Small intestine (tissue), 7 donors: ENCODE measurements at regions not wholly inside any gene's neighbourhood (a gene's known extent, or its start where the extent isn't known, plus 50 kb on each side); places are given as distances from the start of the nearest gene placed in this dataset.

ENCODE experiments used
- DNase-seq, 2 donors: peaks; one replicate each; pipeline versions ENCODE4 v3.0.0 to v3.0.0-alpha.2; 2013
- FAIRE-seq: peaks from 2 replicates; lab custom pipeline; 2012; peaks lifted over from hg19 to GRCh38; lab: Jason Lieb, UNC
- H3K27ac ChIP-seq, 3 donors: one replicate each; pipeline ENCODE4 v1.5.1; 2013; ENCODE audit warnings: low read length in 2 of 3, mild to moderate bottlenecking in 2 of 3, control low read depth in 1 of 3, inconsistent platforms in 1 of 3, low read depth in 1 of 3, moderate library complexity in 1 of 3
- H3K27me3 ChIP-seq, 3 donors: one replicate each; pipeline ENCODE4 v1.6.1; 2013; ENCODE audit warnings: low read length in 3 of 3, inconsistent platforms in 1 of 3; ENCODE audit not compliant: control insufficient read depth in 3 of 3, insufficient read depth in 3 of 3
- H3K36me3 ChIP-seq, 3 donors: one replicate each; pipeline ENCODE4 v1.6.1; 2013; ENCODE audit warnings: low read length in 3 of 3, inconsistent platforms in 1 of 3, low read depth in 1 of 3, mild to moderate bottlenecking in 1 of 3, moderate library complexity in 1 of 3; ENCODE audit not compliant: control insufficient read depth in 3 of 3, insufficient read depth in 2 of 3
- H3K4me1 ChIP-seq, 3 donors: one replicate each; pipeline ENCODE4 v1.6.1; 2013; ENCODE audit warnings: low read length in 2 of 3, inconsistent platforms in 1 of 3, low read depth in 1 of 3, mild to moderate bottlenecking in 1 of 3, moderate library complexity in 1 of 3; ENCODE audit not compliant: control insufficient read depth in 3 of 3, insufficient read depth in 2 of 3
- H3K4me3 ChIP-seq, 3 donors: one replicate each; pipeline ENCODE4 v1.5.1; 2013; ENCODE audit warnings: low read length in 3 of 3, control low read depth in 1 of 3, inconsistent platforms in 1 of 3, low read depth in 1 of 3, mild to moderate bottlenecking in 1 of 3, moderate library complexity in 1 of 3
- H3K9me3 ChIP-seq, 2 donors: one replicate each; pipeline ENCODE4 v1.6.1; 2013; ENCODE audit warnings: low read depth in 1 of 2, low read length in 1 of 2; ENCODE audit not compliant: control insufficient read depth in 2 of 2, insufficient read depth in 1 of 2
- WGBS, 3 donors: extraction: QIAGEN DNeasy Blood & Tissue Kit; methylation state at CpG; one replicate each; pipeline ENCODE4 v1.1.7; 2013; 5-methylcytosine and 5-hydroxymethylcytosine counted together
- donor health status: healthy with polysubstance abuse.
- donor health status: control.
- donor health status: control.
- donor health status: Bipolar disorder and iron deficiency.
- donor health status: healthy.

DNA sequence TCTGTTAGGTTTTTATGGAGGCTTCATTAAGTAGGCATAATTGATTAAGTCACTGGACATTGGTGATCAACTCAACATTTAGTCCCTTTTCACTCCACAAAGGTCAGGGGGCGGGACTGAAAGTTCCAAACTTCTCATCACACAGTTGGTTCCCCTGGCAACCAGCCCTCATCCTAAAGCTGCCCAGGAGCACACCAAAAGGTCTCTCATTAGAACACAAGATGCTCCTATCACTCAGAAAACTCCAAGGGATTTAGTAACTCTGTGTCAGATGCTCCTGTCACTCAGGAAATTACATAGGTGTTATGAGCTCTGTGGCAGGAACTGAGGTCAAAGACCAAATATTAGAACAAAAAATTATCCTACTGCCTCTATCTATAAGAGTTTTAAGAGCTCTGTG, 321.5 kb downstream of the OTOL1 start:
- H3K27me3 ChIP-seq = no peaks in the 10 kb centered on the region
- no peak overlapping the region for H3K4me3 ChIP-seq
- no peak overlapping the region for H3K27ac ChIP-seq
- H3K4me1 ChIP-seq = no peaks in the 10 kb centered on the region
- H3K9me3 ChIP-seq = no peaks in the 10 kb centered on the region
- H3K36me3 ChIP-seq = no peaks in the 10 kb centered on the region
- DNase-seq (no peak), FAIRE-seq (no peak)
- 53 to 90% (median 81%) methylated on average over 1 of the region's 1 CpG for WGBS, 3 donors

DNA sequence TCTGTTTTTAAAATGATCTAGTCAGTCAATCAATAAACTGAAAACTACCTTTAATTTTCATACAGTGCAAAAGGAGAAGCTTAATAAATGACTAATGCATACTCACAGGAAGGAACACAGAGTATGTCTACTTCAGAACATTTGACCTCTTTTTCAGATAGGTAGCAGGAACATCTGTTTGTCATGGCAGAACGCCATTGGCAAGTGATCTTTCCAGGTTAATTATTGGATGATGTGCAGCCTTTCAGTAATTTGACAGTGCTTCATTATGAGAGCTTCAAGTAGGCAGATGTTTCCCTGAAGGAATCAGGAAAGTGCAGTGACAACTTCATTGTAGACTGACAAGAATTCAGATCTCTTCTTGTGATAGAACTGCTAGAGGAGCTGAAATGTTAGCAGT, 325.0 kb downstream of the OTOL1 start:
- 28 to 33% (median 29%) methylated on average over 1 of the region's 1 CpG for WGBS, 3 donors
- H3K27me3 ChIP-seq = no peaks in the 10 kb centered on the region
- FAIRE-seq = no peak
- no peak overlapping the region for H3K27ac ChIP-seq
- no peaks in the 10 kb centered on the region for H3K4me1 ChIP-seq
- H3K9me3 ChIP-seq = no peaks in the 10 kb centered on the region
- no peak overlapping the region for H3K4me3 ChIP-seq
- no peak for DNase-seq
- H3K36me3 ChIP-seq = no peaks in the 10 kb centered on the region

DNA sequence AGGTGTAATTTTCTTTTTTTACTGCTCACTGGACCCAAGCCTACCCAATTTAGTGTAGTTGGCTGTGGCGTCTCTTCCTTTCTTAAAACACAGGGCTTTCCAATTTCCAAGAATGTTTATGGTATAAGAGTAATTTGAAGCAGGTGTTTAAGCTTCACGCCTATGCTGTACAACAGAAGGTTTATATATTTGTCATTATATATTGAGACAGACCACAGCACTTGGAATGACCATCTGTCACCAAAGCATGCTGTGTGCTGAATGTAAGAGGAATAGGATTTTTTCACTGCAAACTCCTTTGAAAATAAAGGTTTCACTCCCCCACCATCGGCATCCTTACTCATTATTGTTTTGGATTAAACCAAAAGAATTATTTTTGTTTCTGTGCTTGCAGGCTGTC, 325.7 kb downstream of the OTOL1 start:
- Histone ChIP-seq H3K4me3 (no peak overlapping the region), H3K27me3 (no peaks in the 10 kb centered on the region), H3K4me1 (no peaks in the 10 kb centered on the region), H3K27ac (no peak overlapping the region), H3K36me3 (no peaks in the 10 kb centered on the region), H3K9me3 (no peaks in the 10 kb centered on the region)
- FAIRE-seq (no peak), DNase-seq (no peak)
- WGBS, 3 donors = 61 to 69% (median 67%) methylated on average over 3 of the region's 3 CpGs

DNA sequence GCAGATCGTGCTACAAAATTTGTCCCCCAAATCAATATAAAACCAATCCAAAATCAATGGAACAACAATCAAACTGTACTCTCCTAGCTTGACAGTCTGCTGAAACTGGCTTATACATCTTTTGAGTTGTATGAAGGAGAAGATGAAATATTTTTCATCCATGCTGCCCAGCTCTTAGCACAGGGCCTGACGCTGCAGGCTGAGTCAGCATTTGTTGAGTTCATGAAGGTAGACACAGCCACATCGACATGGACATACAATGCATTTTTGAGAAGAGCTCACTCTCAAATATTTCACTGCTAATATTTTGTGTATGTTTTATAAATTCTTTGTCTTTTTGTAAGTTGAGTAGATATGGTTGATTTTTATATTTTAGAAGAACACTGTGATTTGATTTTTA, 327.3 kb downstream of the OTOL1 start:
- no peaks in the 10 kb centered on the region for H3K4me1 ChIP-seq
- WGBS, 3 donors = 82 to 89% (median 87%) methylated on average over 3 of the region's 3 CpGs
- DNase-seq (no peak), FAIRE-seq (no peak)
- H3K27me3 ChIP-seq = no peaks in the 10 kb centered on the region
- H3K9me3 ChIP-seq = no peaks in the 10 kb centered on the region
- H3K36me3 ChIP-seq = no peaks in the 10 kb centered on the region
- no peak overlapping the region for H3K27ac ChIP-seq
- no peak overlapping the region for H3K4me3 ChIP-seq

- 83 to 87% (median 86%) methylated on average over 3 of the region's 3 CpGs for WGBS, 3 donors
- Histone ChIP-seq H3K9me3 (no peaks in the 10 kb centered on the region), H3K36me3 (no peaks in the 10 kb centered on the region), H3K27me3 (no peaks in the 10 kb centered on the region), H3K27ac (no peak overlapping the region), H3K4me3 (no peak overlapping the region), H3K4me1 (no peaks in the 10 kb centered on the region)
- DNase-seq (no peak), FAIRE-seq (no peak)
Measured at GRCh38 chr3:161838021-161838420, 341.4 kb downstream of the OTOL1 start.

GRCh38 chr3:161848376-161848775, 351.8 kb downstream of the OTOL1 start:
- WGBS, 3 donors = 62 to 81% (median 71%) methylated on average over 1 of the region's 1 CpG
- no peaks in the 10 kb centered on the region for H3K9me3 ChIP-seq

GRCh38 chr3:161851941-161852566, 355.4 kb downstream of the OTOL1 start:
- no peaks in the 10 kb centered on the region for H3K4me1 ChIP-seq
- H3K9me3 ChIP-seq = no peaks in the 10 kb centered on the region
- H3K4me3 ChIP-seq = no peak overlapping the region
- 36 to 51% (median 37%) methylated on average over 8 of the region's 8 CpGs for WGBS, 3 donors
- no peak overlapping the region for H3K27ac ChIP-seq
- DNase-seq (peak; percentile 29 to 40), FAIRE-seq (no peak)
- no peaks in the 10 kb centered on the region for H3K36me3 ChIP-seq
- no peaks in the 10 kb centered on the region for H3K27me3 ChIP-seq

More at GRCh38 chr3:161848376-161848775, 351.8 kb downstream of the OTOL1 start:
- Histone ChIP-seq H3K27ac (no peak overlapping the region), H3K27me3 (no peaks in the 10 kb centered on the region), H3K36me3 (no peaks in the 10 kb centered on the region), H3K4me3 (no peak overlapping the region), H3K4me1 (no peaks in the 10 kb centered on the region)
- no peak for DNase-seq
- FAIRE-seq = no peak

DNA sequence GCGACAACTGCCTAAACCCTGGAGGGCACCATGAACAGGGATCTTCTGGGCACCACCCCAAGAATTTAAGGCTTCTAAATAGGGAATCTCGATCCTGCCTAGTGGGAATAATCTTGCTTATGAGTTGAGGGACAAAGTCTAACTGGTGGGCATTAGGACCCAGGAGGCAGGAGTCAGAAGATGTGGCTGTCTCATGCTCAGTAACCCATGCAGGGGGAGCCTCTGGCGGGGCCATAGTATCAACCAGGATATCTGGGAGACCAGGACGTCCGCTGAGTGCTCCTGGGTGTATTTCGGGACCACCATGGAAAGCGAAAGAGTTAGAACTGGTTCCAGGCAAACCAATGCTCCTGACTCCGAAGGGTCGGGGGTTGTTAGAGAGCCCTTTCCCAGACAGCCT, 356.1 kb downstream of the OTOL1 start:
- FAIRE-seq (no peak), DNase-seq (peak in 1 of 2 donors; percentile 11)
- no peak overlapping the region for H3K27ac ChIP-seq
- no peaks in the 10 kb centered on the region for H3K9me3 ChIP-seq
- H3K4me1 ChIP-seq = no peaks in the 10 kb centered on the region
- no peak overlapping the region for H3K4me3 ChIP-seq
- H3K36me3 ChIP-seq = no peaks in the 10 kb centered on the region
- no peaks in the 10 kb centered on the region for H3K27me3 ChIP-seq
- 74 to 82% (median 80%) methylated on average over 9 of the region's 9 CpGs for WGBS, 3 donors

- Histone ChIP-seq H3K4me3 (no peak overlapping the region), H3K9me3 (no peaks in the 10 kb centered on the region), H3K4me1 (no peaks in the 10 kb centered on the region), H3K27me3 (no peaks in the 10 kb centered on the region), H3K27ac (no peak overlapping the region), H3K36me3 (no peaks in the 10 kb centered on the region)
- WGBS, 3 donors = 61 to 77% (median 68%) methylated on average over 7 of the region's 7 CpGs
- FAIRE-seq (no peak), DNase-seq (peak; percentile 10 to 52)
Measured at GRCh38 chr3:161854232-161854771, 357.7 kb downstream of the OTOL1 start.
